Activated naive CD4-positive, alpha-beta T cell treated with anti-CD3 and anti-CD28 coated beads, Interleukin-2, amount 10 ng/mL, durations not matched to agents 7 days and 5 days (primary cell): ENCODE measurements at regions not wholly inside any gene's neighbourhood (a gene's known extent, or its start where the extent isn't known, plus 50 kb on each side); places are given as distances from the start of the nearest gene placed in this dataset.

Experiments used
- CTCF ChIA-PET: fragments of 350-600 bp; sonication (Branson Sonifier 250); formaldehyde crosslinking; loops from one replicate; lab custom pipeline; 2021; ENCODE audit warnings: antibody characterized with exemption; lab: Charles Lee
- DNase-seq: peaks from one replicate; pipeline ENCODE4 v3.0.0-alpha.2; 2020
- H3K27ac Mint-ChIP-seq: one replicate; pipeline ENCODE4 v1.8.0; 2021; ENCODE audit warnings: mild to moderate bottlenecking, moderate library complexity, mixed read lengths
- H3K27me3 Mint-ChIP-seq: one replicate; pipeline ENCODE4 v1.8.0; 2021; ENCODE audit warnings: mild to moderate bottlenecking, mixed read lengths
- H3K36me3 Mint-ChIP-seq: one replicate; pipeline ENCODE4 v1.8.0; 2021; ENCODE audit warnings: mixed read lengths
- H3K4me1 Mint-ChIP-seq: one replicate; pipeline ENCODE4 v1.8.0; 2021; ENCODE audit warnings: mixed read lengths
- H3K4me3 Mint-ChIP-seq: one replicate; pipeline ENCODE4 v1.8.0; 2021; ENCODE audit warnings: mild to moderate bottlenecking, moderate library complexity, mixed read lengths
- H3K9me3 Mint-ChIP-seq: one replicate; pipeline ENCODE4 v1.8.0; 2021; ENCODE audit warnings: mixed read lengths

DNA sequence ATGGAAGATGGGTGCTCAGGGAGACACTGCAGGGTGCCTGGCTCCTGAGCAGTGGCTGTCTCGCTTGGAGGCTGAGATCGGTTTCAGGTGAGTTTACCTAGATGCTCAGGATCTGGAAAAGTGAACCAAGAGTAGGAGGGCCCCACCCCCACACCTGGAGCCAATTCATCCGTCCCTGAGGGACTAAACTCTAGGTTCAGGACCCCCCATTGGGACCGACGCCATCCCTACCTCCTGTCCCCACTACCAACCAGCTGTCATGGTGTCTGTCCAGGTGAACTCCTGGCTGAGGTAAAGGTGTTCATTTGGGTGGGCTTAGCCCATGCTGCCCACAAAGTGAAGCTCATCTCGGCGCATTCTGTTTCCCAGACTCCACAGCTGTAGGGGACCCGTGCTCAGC is 174.6 kb upstream of the PLPP4 start:
- CTCF ChIA-PET: no interaction called here
- H3K4me1 Mint-ChIP-seq: no peaks in the 10 kb centered on the region
- H3K27me3 Mint-ChIP-seq: peaks cover 1% of the 10 kb centered on the region
- no peak overlapping the region for H3K4me3 Mint-ChIP-seq
- no peaks in the 10 kb centered on the region for H3K9me3 Mint-ChIP-seq
- H3K27ac Mint-ChIP-seq: no peak overlapping the region
- no peaks in the 10 kb centered on the region for H3K36me3 Mint-ChIP-seq
- no peak for DNase-seq

DNA sequence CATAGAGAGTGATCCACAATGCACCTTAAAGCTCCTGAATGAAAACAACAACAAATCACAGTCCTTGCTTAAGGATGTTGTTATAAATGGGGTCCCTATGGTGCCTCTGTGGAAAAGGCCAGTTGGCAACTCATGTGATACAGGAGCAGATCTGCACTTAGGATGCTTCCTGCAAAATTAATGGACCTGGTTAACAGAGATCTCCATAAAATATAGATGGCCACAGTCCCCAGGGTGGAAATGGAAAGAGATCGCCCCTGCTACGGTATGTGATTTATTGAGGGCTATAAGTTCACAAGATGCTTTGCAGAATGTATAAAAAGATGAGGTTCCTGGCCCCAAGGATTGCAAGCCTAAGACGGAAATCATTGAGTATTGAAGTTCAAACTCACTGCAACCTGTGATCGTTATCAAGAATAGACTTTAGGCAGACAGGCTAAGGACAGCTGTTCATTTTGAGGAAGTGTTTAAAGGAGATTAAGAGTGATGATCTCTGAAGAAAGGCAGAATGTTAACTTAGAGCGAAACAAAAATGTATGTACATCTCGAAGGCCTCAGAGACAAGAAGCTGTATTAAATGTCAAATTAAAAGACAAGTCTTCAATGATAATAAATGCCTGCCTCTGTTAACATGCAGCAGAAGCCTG is 174.1 kb upstream of the PLPP4 start:
- no peak for DNase-seq
- peaks cover 3% of the 10 kb centered on the region for H3K27me3 Mint-ChIP-seq
- H3K4me3 Mint-ChIP-seq: no peak overlapping the region
- CTCF ChIA-PET: no interaction called here
- H3K36me3 Mint-ChIP-seq: no peaks in the 10 kb centered on the region
- H3K4me1 Mint-ChIP-seq: no peaks in the 10 kb centered on the region
- no peak overlapping the region for H3K27ac Mint-ChIP-seq
- H3K9me3 Mint-ChIP-seq: no peaks in the 10 kb centered on the region

DNA sequence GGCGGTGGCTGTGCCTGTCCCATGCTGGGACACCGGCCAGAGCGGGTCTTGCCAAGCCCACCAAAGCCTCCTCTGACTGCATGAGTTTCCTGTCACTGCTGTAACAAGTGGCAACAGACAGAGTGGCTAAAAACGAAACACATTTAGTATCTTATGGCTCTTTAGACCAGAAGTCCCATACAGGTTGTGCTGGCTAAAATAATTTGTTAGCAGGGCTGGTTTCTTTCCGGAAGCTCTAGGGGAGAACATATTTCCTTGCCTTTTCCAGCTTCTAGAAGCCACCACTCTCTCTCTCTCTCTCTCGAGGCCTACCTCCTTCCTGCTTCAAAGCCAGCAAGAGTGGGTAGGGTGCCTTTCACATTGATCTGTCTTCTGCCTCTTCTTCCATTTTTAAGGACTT is 171.6 kb upstream of the PLPP4 start:
- no peaks in the 10 kb centered on the region for H3K9me3 Mint-ChIP-seq

DNA sequence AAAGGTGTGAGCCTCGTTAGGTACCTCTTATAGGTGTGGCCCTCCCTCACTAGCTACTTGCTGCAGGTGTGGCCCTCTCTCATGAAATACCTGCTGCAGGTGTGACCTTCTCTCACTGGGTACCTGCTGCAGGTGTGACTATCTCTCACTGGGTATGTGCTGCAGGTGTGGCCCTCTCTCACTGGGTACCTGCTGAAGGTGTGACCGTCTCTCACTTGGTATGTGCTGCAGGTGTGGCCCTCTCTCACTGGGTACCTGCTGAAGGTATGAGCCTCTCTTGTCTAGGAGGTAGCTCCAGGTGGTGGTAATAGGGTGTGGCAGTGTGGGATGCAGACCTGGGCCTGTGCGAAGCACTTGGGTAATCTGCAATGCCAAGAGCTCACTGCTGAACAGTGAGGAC is 170.7 kb upstream of the PLPP4 start:
- H3K27ac Mint-ChIP-seq: no peak overlapping the region
- H3K9me3 Mint-ChIP-seq: no peaks in the 10 kb centered on the region
- H3K27me3 Mint-ChIP-seq: peaks cover 3% of the 10 kb centered on the region

More for the DNA sequence above, 171.6 kb upstream of the PLPP4 start:
- Mint-ChIP-seq H3K27me3 (peaks cover 3% of the 10 kb centered on the region), H3K4me3 (no peak overlapping the region), H3K4me1 (no peaks in the 10 kb centered on the region), H3K36me3 (no peaks in the 10 kb centered on the region), H3K27ac (no peak overlapping the region)
- CTCF ChIA-PET: no interaction called here
- no peak for DNase-seq

DNA sequence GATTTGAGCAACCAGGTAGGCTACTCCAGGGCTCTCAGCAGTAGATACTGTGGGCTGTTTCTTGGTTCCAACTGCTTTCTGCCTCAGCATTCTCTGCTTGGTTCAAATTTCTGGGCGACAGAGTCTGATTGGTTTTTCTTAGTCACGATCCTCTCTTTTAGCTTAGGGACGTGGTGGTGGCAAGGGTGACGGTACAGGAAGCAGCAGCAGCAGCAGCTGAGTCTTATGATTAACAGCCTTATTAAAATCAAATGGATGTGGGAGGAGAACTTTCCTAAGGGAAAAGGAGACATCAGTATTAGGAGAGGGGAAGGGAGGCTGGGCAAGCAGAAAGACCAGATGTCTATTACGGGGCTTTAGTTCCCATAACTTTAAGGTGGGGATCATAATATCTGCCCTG is 156.5 kb upstream of the PLPP4 start:
- H3K27me3 Mint-ChIP-seq: no peaks in the 10 kb centered on the region
- no peak overlapping the region for H3K27ac Mint-ChIP-seq
- no peak for DNase-seq
- CTCF ChIA-PET: no interaction called here
- H3K4me1 Mint-ChIP-seq: no peaks in the 10 kb centered on the region
- no peaks in the 10 kb centered on the region for H3K36me3 Mint-ChIP-seq
- H3K4me3 Mint-ChIP-seq: no peak overlapping the region
- no peaks in the 10 kb centered on the region for H3K9me3 Mint-ChIP-seq

More for the DNA sequence above, 170.7 kb upstream of the PLPP4 start:
- Mint-ChIP-seq H3K4me3 (no peak overlapping the region), H3K36me3 (no peaks in the 10 kb centered on the region), H3K4me1 (no peaks in the 10 kb centered on the region)
- CTCF ChIA-PET: no interaction called here
- DNase-seq: no peak

DNA sequence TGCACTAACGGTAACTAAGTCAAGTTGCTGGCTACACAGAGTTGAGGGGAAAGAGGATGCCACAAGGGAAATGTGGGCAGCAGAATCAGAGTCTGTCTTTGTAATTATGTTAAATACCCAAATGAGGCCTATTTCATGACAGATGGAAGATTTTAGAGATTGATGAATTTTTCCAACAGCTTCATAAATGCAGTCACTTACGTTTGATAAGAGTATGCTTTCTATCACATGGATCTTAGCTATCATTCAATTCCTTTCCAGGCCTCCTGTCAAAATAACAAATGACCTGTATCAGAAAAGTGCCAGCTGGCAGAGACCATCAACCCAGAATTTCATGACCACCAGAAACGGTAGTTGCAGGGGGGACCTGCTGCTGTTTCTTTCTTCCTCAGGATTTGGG is 148.4 kb upstream of the PLPP4 start:
- CTCF ChIA-PET: no interaction called here

DNA sequence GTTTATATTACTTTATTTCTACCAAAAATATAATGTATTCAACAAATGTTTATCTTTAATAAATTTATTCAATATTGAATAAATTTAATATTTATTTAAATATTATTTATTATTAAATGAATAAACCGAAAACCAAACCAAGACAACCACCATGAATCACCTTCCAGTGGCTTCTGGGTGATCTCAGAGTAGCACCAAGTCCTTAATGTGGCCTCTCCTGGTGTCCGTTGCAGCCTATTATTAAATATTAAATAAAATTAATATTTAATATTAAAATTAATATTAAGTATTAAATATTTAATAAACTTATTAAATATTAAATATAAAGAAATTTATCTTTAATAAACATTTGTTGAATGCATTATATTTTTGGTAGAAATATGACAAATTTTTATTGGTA is 143.3 kb upstream of the PLPP4 start:
- no peak overlapping the region for H3K27ac Mint-ChIP-seq
- no peak overlapping the region for H3K4me3 Mint-ChIP-seq
- H3K27me3 Mint-ChIP-seq: no peaks in the 10 kb centered on the region
- DNase-seq: no peak
- no peaks in the 10 kb centered on the region for H3K36me3 Mint-ChIP-seq
- H3K4me1 Mint-ChIP-seq: no peaks in the 10 kb centered on the region
- CTCF ChIA-PET: no interaction called here
- no peaks in the 10 kb centered on the region for H3K9me3 Mint-ChIP-seq

More for the DNA sequence above, 148.4 kb upstream of the PLPP4 start:
- no peak for DNase-seq
- no peaks in the 10 kb centered on the region for H3K9me3 Mint-ChIP-seq
- H3K36me3 Mint-ChIP-seq: no peaks in the 10 kb centered on the region
- no peak overlapping the region for H3K27ac Mint-ChIP-seq
- no peak overlapping the region for H3K4me3 Mint-ChIP-seq
- H3K4me1 Mint-ChIP-seq: no peaks in the 10 kb centered on the region
- H3K27me3 Mint-ChIP-seq: no peaks in the 10 kb centered on the region

DNA sequence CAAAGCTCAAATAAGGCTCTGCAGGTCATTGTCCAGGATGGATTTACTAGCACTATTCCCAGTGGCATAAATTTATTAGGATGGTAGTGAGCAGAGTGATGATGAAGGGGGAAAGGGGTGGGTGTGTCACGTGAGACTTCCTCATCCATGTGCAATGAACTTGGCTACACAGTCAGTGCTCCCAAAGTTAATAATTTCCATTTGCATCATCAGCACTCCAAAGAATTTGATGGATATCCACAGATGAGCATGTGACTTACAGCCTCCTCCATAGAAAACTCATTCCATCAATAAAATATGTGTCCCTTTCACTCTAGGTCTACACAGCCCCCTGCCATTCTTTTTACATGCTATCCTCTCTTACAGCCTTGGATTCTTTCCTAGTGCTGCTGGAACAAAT is 142.6 kb upstream of the PLPP4 start:
- no peak for DNase-seq
- CTCF ChIA-PET: no interaction called here
- no peaks in the 10 kb centered on the region for H3K9me3 Mint-ChIP-seq
- no peaks in the 10 kb centered on the region for H3K27me3 Mint-ChIP-seq
- no peak overlapping the region for H3K4me3 Mint-ChIP-seq
- H3K27ac Mint-ChIP-seq: no peak overlapping the region
- H3K36me3 Mint-ChIP-seq: no peaks in the 10 kb centered on the region
- H3K4me1 Mint-ChIP-seq: no peaks in the 10 kb centered on the region

DNA sequence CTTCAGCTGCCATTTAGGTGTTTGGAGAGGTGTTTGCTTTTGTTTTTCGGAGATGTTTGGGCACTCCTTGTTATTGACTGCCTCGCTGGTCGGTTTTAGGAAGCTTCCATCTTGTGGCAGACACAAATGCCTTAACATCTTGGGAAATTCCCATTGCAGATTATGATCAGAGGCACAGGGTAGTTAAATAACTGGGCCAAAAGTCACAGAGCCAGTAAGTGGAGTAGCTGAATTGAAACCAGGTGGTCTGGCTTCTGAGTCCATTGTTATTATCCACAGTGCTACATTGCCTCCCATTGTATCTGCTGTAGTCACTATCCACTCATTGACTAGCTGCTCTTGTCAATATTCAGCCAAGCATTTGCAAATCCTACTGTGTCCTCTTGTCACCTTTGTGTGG is 138.2 kb upstream of the PLPP4 start:
- CTCF ChIA-PET: no interaction called here
- Mint-ChIP-seq H3K27ac (no peak overlapping the region), H3K27me3 (peaks cover 7% of the 10 kb centered on the region), H3K4me1 (no peaks in the 10 kb centered on the region), H3K9me3 (no peaks in the 10 kb centered on the region), H3K36me3 (no peaks in the 10 kb centered on the region), H3K4me3 (no peak overlapping the region)
- DNase-seq: no peak

DNA sequence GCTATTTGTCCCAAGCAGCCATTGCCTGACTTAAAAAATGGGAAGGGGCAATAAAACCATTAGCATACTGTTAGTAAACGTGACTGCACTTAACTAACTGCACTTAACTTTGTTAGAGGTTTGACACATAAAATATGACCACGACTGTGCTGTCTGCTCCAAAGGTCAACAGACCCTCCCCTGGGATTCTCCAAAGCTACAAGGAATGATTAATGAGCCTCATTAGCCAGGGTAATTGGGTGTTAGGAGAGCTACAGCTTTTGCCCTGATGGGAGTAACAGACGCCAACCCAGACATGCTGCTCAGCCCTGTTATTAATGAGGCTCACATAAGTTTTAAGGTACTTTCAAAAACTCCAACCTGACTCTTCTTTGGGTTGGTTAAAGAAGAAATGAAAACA is 129.4 kb upstream of the PLPP4 start:
- Mint-ChIP-seq H3K4me3 (no peak overlapping the region), H3K27me3 (peaks cover 8% of the 10 kb centered on the region), H3K36me3 (no peaks in the 10 kb centered on the region), H3K4me1 (no peaks in the 10 kb centered on the region), H3K9me3 (no peaks in the 10 kb centered on the region), H3K27ac (no peak overlapping the region)
- DNase-seq: no peak
- CTCF ChIA-PET: interaction anchor here (1.2 kb wide), 1 partner anchor 9 kb away, joined by 3 read pairs; no protein-coding TSS in a partner anchor

DNA sequence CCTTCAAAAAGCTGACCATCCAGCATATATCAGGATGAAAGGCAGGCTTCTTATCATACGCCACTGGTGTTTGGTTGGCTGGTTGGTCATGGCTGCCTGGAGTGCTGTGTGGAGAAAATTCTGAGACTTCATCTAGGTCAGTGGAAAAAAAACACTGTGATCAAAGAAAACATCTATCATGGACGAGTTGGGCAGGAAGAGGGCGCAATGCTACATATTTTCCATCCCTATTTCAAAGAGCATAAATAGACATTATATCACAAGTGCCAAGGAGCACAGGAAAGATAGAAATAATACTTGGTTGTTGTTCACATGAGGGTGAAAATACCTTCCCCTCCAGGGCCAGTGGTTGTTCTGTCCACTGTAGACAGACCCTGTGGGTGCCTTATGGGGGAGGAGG is 128.4 kb upstream of the PLPP4 start:
- Mint-ChIP-seq H3K27ac (no peak overlapping the region), H3K27me3 (peaks cover 8% of the 10 kb centered on the region), H3K4me3 (no peak overlapping the region), H3K36me3 (no peaks in the 10 kb centered on the region), H3K9me3 (no peaks in the 10 kb centered on the region), H3K4me1 (no peaks in the 10 kb centered on the region)
- CTCF ChIA-PET: interaction anchor here (1.2 kb wide), 1 partner anchor 8 kb away, joined by 3 read pairs; no protein-coding TSS in a partner anchor
- no peak for DNase-seq

DNA sequence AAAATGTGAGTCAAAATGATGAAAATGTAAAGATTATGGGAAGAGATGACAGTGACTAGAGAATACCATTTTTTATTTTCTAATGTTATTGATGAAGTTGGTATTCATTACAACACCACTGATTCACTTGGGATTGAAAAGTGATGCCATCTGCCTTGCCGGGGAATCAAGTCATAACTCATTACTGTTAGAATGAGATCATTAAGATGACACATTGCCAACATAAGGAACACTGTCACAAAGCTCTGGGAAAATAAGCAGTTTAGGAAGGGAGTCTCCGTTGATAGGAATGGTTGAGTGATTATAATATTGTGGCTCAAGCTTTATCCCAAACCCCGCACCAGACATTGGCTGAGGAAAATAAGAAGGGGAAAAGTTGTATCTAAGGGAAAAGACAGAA is 121.5 kb upstream of the PLPP4 start:
- no peaks in the 10 kb centered on the region for H3K9me3 Mint-ChIP-seq
- CTCF ChIA-PET: interaction anchor here (3.8 kb wide), 1 partner anchor 649 kb away, joined by 13 read pairs; no protein-coding TSS in a partner anchor
- H3K27ac Mint-ChIP-seq: no peak overlapping the region
- no peak for DNase-seq
- H3K27me3 Mint-ChIP-seq: no peaks in the 10 kb centered on the region
- H3K4me1 Mint-ChIP-seq: no peaks in the 10 kb centered on the region
- H3K4me3 Mint-ChIP-seq: no peak overlapping the region
- H3K36me3 Mint-ChIP-seq: no peaks in the 10 kb centered on the region

DNA sequence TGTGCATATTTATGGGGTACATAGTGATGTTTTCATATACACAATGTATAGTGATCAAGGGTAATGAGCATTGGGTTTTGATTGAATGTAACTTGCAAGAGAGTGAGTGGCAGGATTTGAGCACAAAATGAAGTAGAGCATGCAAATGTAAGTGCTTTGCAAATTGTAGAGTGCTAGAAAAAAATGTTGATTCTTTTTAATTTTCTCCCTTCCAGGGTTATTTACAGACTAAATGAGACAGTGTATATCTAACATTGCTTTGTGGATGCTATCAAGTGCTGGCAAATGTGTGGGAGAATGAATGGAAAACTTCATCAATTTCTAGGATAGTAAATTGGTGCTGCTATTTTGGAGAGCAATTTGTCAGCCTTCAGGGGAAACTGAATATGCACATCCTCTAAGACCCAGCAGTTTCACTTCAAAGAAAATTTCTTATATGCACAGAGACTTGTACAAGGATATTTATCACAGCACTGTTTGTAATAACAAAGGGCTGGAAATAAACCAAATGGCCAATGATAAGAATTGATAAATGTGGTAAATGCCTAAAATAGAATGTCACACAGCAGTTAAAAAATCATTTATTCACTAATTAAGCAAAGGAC is 120.6 kb upstream of the PLPP4 start:
- Mint-ChIP-seq H3K4me1 (no peaks in the 10 kb centered on the region), H3K36me3 (no peaks in the 10 kb centered on the region), H3K9me3 (no peaks in the 10 kb centered on the region), H3K4me3 (no peak overlapping the region), H3K27me3 (no peaks in the 10 kb centered on the region), H3K27ac (no peak overlapping the region)
- DNase-seq: no peak
- CTCF ChIA-PET: interaction anchor here (0.7 to 3.8 kb wide), 5 partner anchors 8 to 650 kb away, joined by 3 to 13 read pairs (median 3); no protein-coding TSS in a partner anchor

DNA sequence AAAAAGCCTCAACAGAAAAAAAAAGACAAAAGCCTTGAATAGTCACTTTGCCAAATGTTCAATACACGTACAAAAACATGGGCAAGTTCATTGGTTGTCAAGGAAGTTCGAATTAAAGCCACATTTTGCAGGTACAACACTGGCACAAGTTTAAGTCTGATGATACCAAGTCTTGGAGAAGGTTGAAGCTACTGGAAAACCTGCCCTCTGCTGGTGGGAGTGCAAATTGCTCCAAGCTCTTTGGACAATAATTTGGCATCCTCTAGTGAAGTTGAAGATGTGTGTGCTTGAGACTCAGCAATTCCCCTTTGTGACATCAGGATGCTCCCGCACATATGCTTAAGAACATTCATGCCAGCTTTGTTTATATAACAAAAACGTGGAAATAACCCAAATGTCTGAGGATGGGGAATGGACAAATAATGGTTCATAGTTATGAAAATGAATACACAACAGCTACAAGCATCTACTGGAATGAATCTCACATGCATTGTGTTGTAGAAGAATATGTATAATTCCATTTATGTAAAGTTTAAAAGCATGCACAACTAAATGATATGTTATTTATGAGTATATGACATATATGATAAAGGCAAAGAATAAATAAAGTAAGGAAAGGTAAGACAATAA is 120.0 kb upstream of the PLPP4 start:
- peak; percentile 65 for DNase-seq
- CTCF ChIA-PET: interaction anchor here (0.7 to 3.8 kb wide), 5 partner anchors 9 to 650 kb away, joined by 3 to 13 read pairs (median 3); no protein-coding TSS in a partner anchor
- no peaks in the 10 kb centered on the region for H3K4me1 Mint-ChIP-seq
- H3K36me3 Mint-ChIP-seq: no peaks in the 10 kb centered on the region
- H3K9me3 Mint-ChIP-seq: no peaks in the 10 kb centered on the region
- H3K27me3 Mint-ChIP-seq: no peaks in the 10 kb centered on the region
- no peak overlapping the region for H3K4me3 Mint-ChIP-seq
- H3K27ac Mint-ChIP-seq: no peak overlapping the region
